ENCODE measurements at regions not wholly inside any gene's neighbourhood (a gene's known extent, or its start where the extent isn't known, plus 50 kb on each side); places are given as distances from the start of the nearest gene placed in this dataset.

GRCh38 chr14:89707086-89707485 lies 247.4 kb downstream of the EFCAB11 start:
- no peak overlapping the region for H3K27ac ChIP-seq
- TF ChIP-seq, protein P1, sequence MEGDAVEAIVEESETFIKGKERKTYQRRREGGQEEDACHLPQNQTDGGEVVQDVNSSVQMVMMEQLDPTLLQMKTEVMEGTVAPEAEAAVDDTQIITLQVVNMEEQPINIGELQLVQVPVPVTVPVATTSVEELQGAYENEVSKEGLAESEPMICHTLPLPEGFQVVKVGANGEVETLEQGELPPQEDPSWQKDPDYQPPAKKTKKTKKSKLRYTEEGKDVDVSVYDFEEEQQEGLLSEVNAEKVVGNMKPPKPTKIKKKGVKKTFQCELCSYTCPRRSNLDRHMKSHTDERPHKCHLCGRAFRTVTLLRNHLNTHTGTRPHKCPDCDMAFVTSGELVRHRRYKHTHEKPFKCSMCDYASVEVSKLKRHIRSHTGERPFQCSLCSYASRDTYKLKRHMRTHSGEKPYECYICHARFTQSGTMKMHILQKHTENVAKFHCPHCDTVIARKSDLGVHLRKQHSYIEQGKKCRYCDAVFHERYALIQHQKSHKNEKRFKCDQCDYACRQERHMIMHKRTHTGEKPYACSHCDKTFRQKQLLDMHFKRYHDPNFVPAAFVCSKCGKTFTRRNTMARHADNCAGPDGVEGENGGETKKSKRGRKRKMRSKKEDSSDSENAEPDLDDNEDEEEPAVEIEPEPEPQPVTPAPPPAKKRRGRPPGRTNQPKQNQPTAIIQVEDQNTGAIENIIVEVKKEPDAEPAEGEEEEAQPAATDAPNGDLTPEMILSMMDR (conservative IDR thresholded peaks at IDR 0.05), result no peak

- no peak for TF ChIP-seq ZFX (IDR thresholded peaks at IDR 0.05)
- TF ChIP-seq, protein P1 (conservative IDR thresholded peaks at IDR 0.05), result no peak
- H3K27ac ChIP-seq, result no peak overlapping the region
Observed at GRCh38 chr14:89702876-89703200, 251.7 kb downstream of the EFCAB11 start.

- H3K27ac ChIP-seq, result peak overlapping the region; percentile 65
Observed at GRCh38 chr14:89702073-89702875, 252.3 kb downstream of the EFCAB11 start.

DNA sequence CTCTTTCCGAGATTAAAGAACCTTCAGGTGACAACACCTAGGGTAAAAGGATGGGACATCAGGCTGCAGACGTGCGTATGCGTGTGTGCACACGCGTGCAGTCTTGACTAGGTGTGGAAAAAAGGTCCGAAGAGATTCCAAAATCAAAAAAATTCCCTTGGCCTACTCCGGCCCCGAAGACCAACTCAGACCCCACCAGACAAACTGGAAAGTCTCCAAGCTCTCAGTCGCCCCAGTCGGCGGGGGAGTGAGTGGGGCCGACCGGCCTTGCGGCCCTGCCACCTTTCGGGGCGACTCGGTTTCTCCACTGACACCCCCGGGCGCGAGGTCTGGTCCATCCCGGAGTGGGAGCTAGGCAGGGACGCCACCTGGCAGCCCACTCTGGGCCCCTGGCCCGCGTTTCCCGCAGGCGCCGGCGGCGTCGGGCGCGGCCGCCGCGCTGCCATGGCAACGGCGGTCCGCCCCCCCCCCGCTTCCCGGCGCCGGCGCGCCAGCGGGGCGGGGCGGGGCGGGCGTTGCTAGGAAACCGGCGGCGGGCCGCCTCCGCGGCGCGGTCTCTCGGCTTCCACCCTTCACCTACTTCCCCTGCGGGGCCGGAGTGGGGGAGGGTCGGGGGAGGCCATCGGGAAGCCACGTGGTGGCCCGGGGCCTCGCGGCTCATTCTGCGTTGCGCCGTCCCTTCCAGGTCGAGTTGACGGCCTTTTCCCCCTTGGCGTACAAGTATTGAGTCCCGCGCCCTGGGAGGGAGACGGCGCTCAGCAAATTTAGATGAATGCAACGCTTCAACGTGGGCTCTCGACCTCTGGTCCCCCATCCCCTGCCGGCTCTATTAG lies 253.1 kb downstream of the EFCAB11 start:
- H3K27ac ChIP-seq, result peak overlapping the region; percentile 65
- TF ChIP-seq, protein P1 (conservative IDR thresholded peaks at IDR 0.05), result no peak
- TF ChIP-seq ZFX (IDR thresholded peaks at IDR 0.05), result no peak

More at GRCh38 chr14:89702073-89702875, 252.3 kb downstream of the EFCAB11 start:
- TF ChIP-seq, protein P1 (conservative IDR thresholded peaks at IDR 0.05), result no peak
- TF ChIP-seq ZFX (IDR thresholded peaks at IDR 0.05), result no peak

- TF ChIP-seq, protein P1 (conservative IDR thresholded peaks at IDR 0.05), result no peak
- no peak for TF ChIP-seq ZFX (IDR thresholded peaks at IDR 0.05)
- no peak overlapping the region for H3K27ac ChIP-seq
Observed at GRCh38 chr14:89700801-89701200, 253.7 kb downstream of the EFCAB11 start.

DNA sequence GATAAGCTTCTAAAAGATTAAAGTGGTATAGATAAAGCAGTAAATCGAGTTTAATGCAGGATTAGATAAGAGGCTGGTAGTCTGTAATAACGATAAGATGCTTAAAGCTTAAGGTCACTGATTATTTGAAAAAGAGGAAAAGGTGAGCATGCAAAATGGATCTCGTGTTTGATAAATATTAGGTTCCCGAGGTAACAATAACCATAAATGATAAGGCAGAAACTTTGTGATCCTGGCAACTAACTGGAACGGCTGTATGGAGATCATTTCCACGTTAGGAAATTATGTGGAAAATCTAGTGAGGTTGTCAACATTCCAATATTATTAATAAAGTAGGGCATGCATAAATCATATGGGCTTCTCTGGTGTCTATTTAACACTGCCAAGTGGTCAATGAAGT lies 255.5 kb downstream of the EFCAB11 start:
- TF ChIP-seq ZFX (IDR thresholded peaks at IDR 0.05), result no peak
- TF ChIP-seq, protein P1 (conservative IDR thresholded peaks at IDR 0.05), result no peak
- H3K27ac ChIP-seq, result no peak overlapping the region
